ACC112 (cell line): ENCODE measurements at regions not wholly inside any gene's neighbourhood (a gene's known extent, or its start where the extent isn't known, plus 50 kb on each side); places are given as distances from the start of the nearest gene placed in this dataset.

Source experiments
- H2AFZ ChIP-seq: fragments of 200-600 bp; sonication (generic); one replicate; pipeline ENCODE4 v1.6.0; 2017; ENCODE audit warnings: antibody characterized with exemption, low read length; ENCODE audit not compliant: unreplicated experiment
- H3K27ac ChIP-seq: fragments of 200-600 bp; sonication (generic); 2 replicates; pipeline ENCODE4 v1.5.1; 2014; ENCODE audit warnings: low read depth, mild to moderate bottlenecking, antibody characterized with exemption, low read length, moderate library complexity
- H3K27me3 ChIP-seq: fragments of 200-600 bp; sonication (generic); 2 replicates; pipeline ENCODE4 v1.6.1; 2014; ENCODE audit warnings: mild to moderate bottlenecking, antibody characterized with exemption, low read length, moderate library complexity, mixed read lengths; ENCODE audit not compliant: insufficient read depth
- H3K36me3 ChIP-seq: fragments of 200-600 bp; sonication (generic); 2 replicates; pipeline ENCODE4 v1.6.1; 2016; ENCODE audit warnings: mild to moderate bottlenecking, antibody characterized with exemption, low read length, moderate library complexity, mixed read lengths; ENCODE audit not compliant: insufficient read depth
- H3K4me1 ChIP-seq: fragments of 200-600 bp; sonication (generic); one replicate; pipeline ENCODE4 v1.6.1; 2016; ENCODE audit warnings: low read length, mixed read lengths; ENCODE audit not compliant: insufficient read depth, unreplicated experiment, control insufficient read depth
- H3K4me3 ChIP-seq: fragments of 200-600 bp; sonication (generic); 2 replicates; pipeline ENCODE4 v1.5.1; 2014; ENCODE audit warnings: mild to moderate bottlenecking, low read depth, low read length
- H3K79me2 ChIP-seq: fragments of 200-600 bp; sonication (generic); one replicate; pipeline ENCODE4 v1.6.0; 2016; ENCODE audit warnings: low read length; ENCODE audit not compliant: control insufficient read depth, unreplicated experiment, insufficient read depth

DNA sequence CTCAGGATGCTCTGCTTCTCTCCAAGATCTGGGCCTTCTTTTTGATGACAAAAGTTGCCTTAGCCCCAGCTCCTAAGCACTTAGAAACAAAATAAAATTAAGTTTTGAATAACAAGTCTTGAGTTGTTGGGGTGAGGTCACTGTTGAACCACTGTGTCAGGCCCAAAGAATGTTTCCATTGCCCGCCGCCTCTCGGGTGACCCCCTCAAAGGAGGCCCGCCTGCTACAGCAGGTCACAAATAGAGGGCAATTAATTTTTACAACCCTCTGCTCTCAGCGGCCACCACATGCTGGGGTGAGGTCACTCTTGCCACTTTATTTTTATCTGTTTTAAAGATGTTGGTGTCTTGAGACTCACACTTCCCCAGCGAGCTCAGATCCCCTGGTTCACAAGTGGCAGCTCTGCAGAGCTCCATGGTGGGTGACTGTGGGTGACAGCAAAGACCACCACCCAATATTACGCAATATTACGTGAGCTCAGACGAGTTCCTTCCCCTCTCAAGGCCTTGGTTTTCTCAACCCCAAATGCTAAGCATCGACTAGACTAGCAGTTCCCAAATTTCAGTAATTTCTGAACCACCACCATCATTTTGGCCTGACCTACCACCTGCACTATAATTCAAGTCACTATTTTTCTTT, 247.7 kb upstream of the PMEPA1 start:
- H3K27ac ChIP-seq = no peak overlapping the region
- H3K27me3 ChIP-seq = no peaks in the 10 kb centered on the region
- no peak overlapping the region for H2AFZ ChIP-seq

DNA sequence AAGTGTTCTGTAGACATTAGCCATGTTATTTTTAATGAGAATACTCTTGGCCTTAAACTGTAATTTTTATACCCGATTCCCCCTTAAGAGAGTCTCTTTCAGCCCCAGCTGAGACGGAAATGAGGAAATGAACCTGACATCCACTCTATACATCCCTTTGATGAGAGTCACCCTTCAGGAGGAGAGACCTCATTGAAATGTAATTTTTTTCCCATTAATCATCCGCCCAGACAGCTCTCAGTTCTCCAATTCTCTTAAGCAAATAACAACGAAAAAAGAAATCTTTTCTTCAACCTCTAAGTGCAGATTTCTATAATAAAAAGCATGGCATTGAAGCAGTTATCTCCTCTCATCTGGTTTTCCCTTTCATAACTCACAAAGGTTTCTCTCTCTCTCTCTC, 243.8 kb upstream of the PMEPA1 start:
- no peak overlapping the region for H2AFZ ChIP-seq
- H3K27me3 ChIP-seq = no peaks in the 10 kb centered on the region
- no peak overlapping the region for H3K27ac ChIP-seq
- no peaks in the 10 kb centered on the region for H3K79me2 ChIP-seq
- H3K4me1 ChIP-seq = no peaks in the 10 kb centered on the region
- no peaks in the 10 kb centered on the region for H3K36me3 ChIP-seq
- no peak overlapping the region for H3K4me3 ChIP-seq

More for the DNA sequence above, 247.7 kb upstream of the PMEPA1 start:
- H3K4me3 ChIP-seq = no peak overlapping the region
- no peaks in the 10 kb centered on the region for H3K36me3 ChIP-seq
- H3K4me1 ChIP-seq = no peaks in the 10 kb centered on the region
- H3K79me2 ChIP-seq = no peaks in the 10 kb centered on the region

GRCh38 chr20:57952136-57952535, 242.3 kb upstream of the PMEPA1 start:
- Histone ChIP-seq H3K36me3 (no peaks in the 10 kb centered on the region), H3K27ac (no peak overlapping the region), H3K27me3 (no peaks in the 10 kb centered on the region), H2AFZ (no peak overlapping the region), H3K4me3 (no peak overlapping the region), H3K4me1 (no peaks in the 10 kb centered on the region), H3K79me2 (no peaks in the 10 kb centered on the region)

GRCh38 chr20:57951549-57951948, 241.7 kb upstream of the PMEPA1 start:
- no peaks in the 10 kb centered on the region for H3K4me1 ChIP-seq
- H2AFZ ChIP-seq = no peak overlapping the region
- no peaks in the 10 kb centered on the region for H3K36me3 ChIP-seq
- H3K4me3 ChIP-seq = no peak overlapping the region
- no peaks in the 10 kb centered on the region for H3K27me3 ChIP-seq
- H3K27ac ChIP-seq = no peak overlapping the region
- H3K79me2 ChIP-seq = no peaks in the 10 kb centered on the region

DNA sequence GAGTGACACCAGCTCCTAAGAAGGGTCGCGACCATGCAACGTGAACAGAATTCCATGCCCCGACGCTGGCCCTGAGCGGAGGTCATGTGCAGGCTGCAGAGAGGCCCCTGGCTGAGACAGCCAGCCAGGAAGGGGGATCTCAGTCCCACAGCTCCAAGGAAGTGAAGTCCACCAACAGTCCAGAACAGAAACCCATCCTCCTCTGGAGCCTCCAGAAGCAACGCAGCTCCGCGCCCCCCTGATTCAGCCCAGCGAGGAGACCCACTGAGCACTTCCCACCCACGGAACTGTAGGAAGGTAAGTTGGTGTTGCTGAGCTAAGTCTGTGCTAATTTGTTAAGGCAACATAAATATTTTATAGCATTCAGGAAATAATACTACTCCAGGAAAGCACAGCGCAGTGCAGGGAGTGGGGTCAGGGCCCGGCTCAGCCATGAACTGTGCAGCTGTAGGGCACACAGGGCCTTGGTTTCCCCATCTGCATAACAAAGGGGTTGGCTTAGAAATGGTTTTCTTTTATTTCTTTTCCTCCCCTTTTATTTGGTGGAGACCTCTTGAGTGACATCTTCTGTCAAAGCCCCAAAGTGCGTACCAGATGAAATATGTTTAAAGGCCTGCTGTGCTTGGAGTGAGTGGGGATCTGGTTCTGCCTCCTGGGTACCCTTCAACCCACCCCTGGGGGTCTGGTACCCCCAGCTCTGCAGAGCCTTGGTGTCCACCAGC, 241.1 kb upstream of the PMEPA1 start:
- Histone ChIP-seq H3K4me3 (no peak overlapping the region), H3K79me2 (no peaks in the 10 kb centered on the region), H2AFZ (no peak overlapping the region), H3K27ac (no peak overlapping the region), H3K4me1 (no peaks in the 10 kb centered on the region), H3K36me3 (no peaks in the 10 kb centered on the region), H3K27me3 (no peaks in the 10 kb centered on the region)

GRCh38 chr20:57948180-57948955, 238.6 kb upstream of the PMEPA1 start:
- Histone ChIP-seq H3K4me1 (no peaks in the 10 kb centered on the region), H3K27me3 (no peaks in the 10 kb centered on the region), H2AFZ (no peak overlapping the region), H3K27ac (no peak overlapping the region), H3K4me3 (no peak overlapping the region), H3K36me3 (no peaks in the 10 kb centered on the region), H3K79me2 (no peaks in the 10 kb centered on the region)

- no peak overlapping the region for H3K4me3 ChIP-seq
- H3K4me1 ChIP-seq = no peaks in the 10 kb centered on the region
- no peaks in the 10 kb centered on the region for H3K79me2 ChIP-seq
- H3K27ac ChIP-seq = no peak overlapping the region
- no peaks in the 10 kb centered on the region for H3K36me3 ChIP-seq
- no peaks in the 10 kb centered on the region for H3K27me3 ChIP-seq
- no peak overlapping the region for H2AFZ ChIP-seq
These were observed 237.8 kb upstream of the PMEPA1 start for GRCh38 chr20:57947421-57948179.

- Histone ChIP-seq H3K27me3 (no peaks in the 10 kb centered on the region), H3K36me3 (no peaks in the 10 kb centered on the region), H3K79me2 (no peaks in the 10 kb centered on the region), H3K27ac (no peak overlapping the region), H3K4me3 (no peak overlapping the region), H3K4me1 (no peaks in the 10 kb centered on the region), H2AFZ (no peak overlapping the region)
These were observed 236.9 kb upstream of the PMEPA1 start for GRCh38 chr20:57946559-57947315.

- Histone ChIP-seq H3K27ac (no peak overlapping the region), H3K4me3 (no peak overlapping the region), H3K4me1 (no peaks in the 10 kb centered on the region), H3K79me2 (no peaks in the 10 kb centered on the region), H3K27me3 (no peaks in the 10 kb centered on the region), H3K36me3 (no peaks in the 10 kb centered on the region), H2AFZ (no peak overlapping the region)
These were observed 235.2 kb upstream of the PMEPA1 start for GRCh38 chr20:57944988-57945387.

DNA sequence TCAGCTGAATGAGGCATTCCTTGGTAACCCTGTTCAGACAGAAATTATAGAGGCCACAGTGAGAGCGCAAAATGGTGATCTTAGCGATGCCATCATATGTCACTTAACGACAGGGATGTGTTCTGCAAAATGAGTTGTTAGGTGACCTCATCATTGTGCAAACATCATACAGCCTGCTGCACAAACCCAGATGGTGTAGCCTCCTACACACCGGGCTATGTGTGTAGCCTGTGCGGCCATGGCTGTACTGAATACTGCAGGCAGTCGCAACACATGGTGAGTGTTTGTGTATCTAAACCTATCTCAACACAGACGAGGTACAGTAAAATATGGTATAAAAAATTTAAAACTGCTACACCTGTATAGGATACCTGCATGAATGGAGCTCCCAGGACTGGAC, 234.1 kb upstream of the PMEPA1 start:
- Histone ChIP-seq H3K4me3 (no peak overlapping the region), H2AFZ (no peak overlapping the region), H3K79me2 (no peaks in the 10 kb centered on the region), H3K27ac (no peak overlapping the region), H3K36me3 (no peaks in the 10 kb centered on the region), H3K27me3 (no peaks in the 10 kb centered on the region), H3K4me1 (no peaks in the 10 kb centered on the region)
